ENCODE measurements at regions not wholly inside any gene's neighbourhood (a gene's known extent, or its start where the extent isn't known, plus 50 kb on each side); places are given as distances from the start of the nearest gene placed in this dataset.

GRCh38 chr3:74988095-74988494 is 373.6 kb upstream of the CNTN3 start:
- Histone ChIP-seq H3K4me2 (replicated peaks; ENCODE audit: low read depth, low read length, poor library complexity, severe bottlenecking) (no peak overlapping the region), H2AFZ (ENCODE audit: insufficient read depth, low read depth, low read length, poor library complexity, severe bottlenecking) (no peak overlapping the region), H3K4me3 (ENCODE audit: control extremely low read depth in 1 of 5, extremely low read depth in 1 of 5, insufficient read depth in 1 of 5, low read depth in 2 of 5, low read length in 4 of 5) (no peak overlapping the region), H3K36me3 (replicated peaks in 1 of 2; ENCODE audit: control extremely low read depth in 1 of 2, control insufficient read depth in 1 of 2, extremely low read depth in 1 of 2, insufficient read depth in 2 of 2, low read length in 1 of 2) (no peaks in the 10 kb centered on the region), H3K79me2 (ENCODE audit: control insufficient read depth, insufficient read depth, low read length) (no peaks in the 10 kb centered on the region), H3K27me3 (replicated peaks in 1 of 4; ENCODE audit: control extremely low read depth in 1 of 4, control insufficient read depth in 3 of 4, insufficient read depth in 4 of 4, low read length in 3 of 4) (no peaks in the 10 kb centered on the region), H3K27ac (ENCODE audit: low read length in 2 of 2) (no peak overlapping the region), H3K9ac (ENCODE audit: low read length) (no peak overlapping the region), H3K9me3 (ENCODE audit: control extremely low read depth in 1 of 3, control insufficient read depth in 2 of 3, insufficient read depth in 1 of 3, low read length in 2 of 3) (peaks cover 0 to 5% (median 0%) of the 10 kb centered on the region in 3 donors), H4K20me1 (ENCODE audit: control insufficient read depth, insufficient read depth, low read length, poor library complexity, severe bottlenecking) (no peaks in the 10 kb centered on the region), H3K4me1 (ENCODE audit: control insufficient read depth in 2 of 2, insufficient read depth in 2 of 2, low read length in 2 of 2) (no peaks in the 10 kb centered on the region)
- Mint-ChIP-seq H3K9me3 (ENCODE audit: insufficient read depth) (peaks cover 6% of the 10 kb centered on the region), H3K4me1 (no peaks in the 10 kb centered on the region), H3K4me3 (no peak overlapping the region), H3K27ac (no peak overlapping the region), H3K27me3 (no peaks in the 10 kb centered on the region)
- intact Hi-C loops (cut with micrococcal nuclease): no loop called here
- POLR2A ChIA-PET: no interaction called here
- WGBS (ENCODE audit: insufficient coverage): no CpG with 5 or more reads among the region's 3 CpGs
- DNase-seq: no peak
- TF ChIP-seq CTCF (IDR thresholded peaks at IDR 0.05): no peak
- no peak for TF ChIP-seq EZH2 (IDR thresholded peaks at IDR 0.05; ENCODE audit: borderline replicate concordance, insufficient read depth, low read depth, low read length, poor library complexity, severe bottlenecking)
- CTCF ChIA-PET: no interaction called here
- no peak for ATAC-seq (ENCODE audit: low read depth)

GRCh38 chr3:74992898-74993297 is 378.4 kb upstream of the CNTN3 start:
- H4K20me1 ChIP-seq (ENCODE audit: control insufficient read depth, insufficient read depth, low read length, poor library complexity, severe bottlenecking): no peaks in the 10 kb centered on the region
- H3K4me1 Mint-ChIP-seq: no peaks in the 10 kb centered on the region
- TF ChIP-seq CTCF (IDR thresholded peaks at IDR 0.05): no peak
- H3K36me3 ChIP-seq (replicated peaks in 1 of 2; ENCODE audit: control extremely low read depth in 1 of 2, control insufficient read depth in 1 of 2, extremely low read depth in 1 of 2, insufficient read depth in 2 of 2, low read length in 1 of 2): no peaks in the 10 kb centered on the region
- H3K4me3 Mint-ChIP-seq: no peak overlapping the region
- no peak overlapping the region for H3K4me2 ChIP-seq (replicated peaks; ENCODE audit: low read depth, low read length, poor library complexity, severe bottlenecking)
- H3K9me3 Mint-ChIP-seq (ENCODE audit: insufficient read depth): peaks cover 6% of the 10 kb centered on the region
- intact Hi-C loops (cut with micrococcal nuclease): no loop called here
- DNase-seq (no peak), ATAC-seq (ENCODE audit: low read depth) (no peak)
- H3K27ac ChIP-seq (ENCODE audit: low read length in 2 of 2): no peak overlapping the region
- H3K9ac ChIP-seq (ENCODE audit: low read length): no peak overlapping the region
- CTCF ChIA-PET: no interaction called here
- H3K4me3 ChIP-seq (ENCODE audit: control extremely low read depth in 1 of 5, extremely low read depth in 1 of 5, insufficient read depth in 1 of 5, low read depth in 2 of 5, low read length in 4 of 5): no peak overlapping the region
- no peak overlapping the region for H2AFZ ChIP-seq (ENCODE audit: insufficient read depth, low read depth, low read length, poor library complexity, severe bottlenecking)
- no peaks in the 10 kb centered on the region for H3K9me3 ChIP-seq (ENCODE audit: control extremely low read depth in 1 of 3, control insufficient read depth in 2 of 3, insufficient read depth in 1 of 3, low read length in 2 of 3)
- H3K27ac Mint-ChIP-seq: no peak overlapping the region
- H3K27me3 ChIP-seq (replicated peaks in 1 of 4; ENCODE audit: control extremely low read depth in 1 of 4, control insufficient read depth in 3 of 4, insufficient read depth in 4 of 4, low read length in 3 of 4): no peaks in the 10 kb centered on the region
- POLR2A ChIA-PET: no interaction called here
- no peaks in the 10 kb centered on the region for H3K79me2 ChIP-seq (ENCODE audit: control insufficient read depth, insufficient read depth, low read length)
- H3K27me3 Mint-ChIP-seq: no peaks in the 10 kb centered on the region
- H3K4me1 ChIP-seq (ENCODE audit: control insufficient read depth in 2 of 2, insufficient read depth in 2 of 2, low read length in 2 of 2): no peaks in the 10 kb centered on the region
